Chondrocyte (in vitro differentiated cells): ENCODE measurements at regions not wholly inside any gene's neighbourhood (a gene's known extent, or its start where the extent isn't known, plus 50 kb on each side); places are given as distances from the start of the nearest gene placed in this dataset.

Experiments
- DNase-seq: peaks from one replicate; pipeline ENCODE4 v3.0.0; 2021; ENCODE audit warnings: mixed read lengths, low spot score
- H3K27ac Mint-ChIP-seq: one replicate; pipeline ENCODE4 v1.8.0; 2021; ENCODE audit warnings: mild to moderate bottlenecking, moderate library complexity, mixed read lengths; ENCODE audit not compliant: unreplicated experiment
- H3K27me3 Mint-ChIP-seq: 2 replicates; pipeline ENCODE4 v1.8.0; 2021; ENCODE audit warnings: low read depth, mixed read lengths
- H3K36me3 Mint-ChIP-seq: 2 replicates; pipeline ENCODE4 v1.8.0; 2021; ENCODE audit warnings: low read depth, mixed read lengths
- H3K4me1 Mint-ChIP-seq: 2 replicates; pipeline ENCODE4 v1.8.0; 2021; ENCODE audit warnings: low read depth, mild to moderate bottlenecking, mixed read lengths
- H3K4me3 Mint-ChIP-seq: one replicate; pipeline ENCODE4 v1.8.0; 2021; ENCODE audit warnings: mild to moderate bottlenecking, moderate library complexity, mixed read lengths; ENCODE audit not compliant: unreplicated experiment
- H3K9me3 Mint-ChIP-seq: 2 replicates; pipeline ENCODE4 v1.8.0; 2021; ENCODE audit warnings: low read depth, mixed read lengths
- TF ChIP-seq, protein P1 (sequence below): fragments of 200-600 bp; sonication (generic); IDR thresholded peaks from 2 replicates; pipeline ENCODE4 v1.5.0; 2021; ENCODE audit warnings: antibody characterized with exemption, mild to moderate bottlenecking, moderate library complexity

DNA sequence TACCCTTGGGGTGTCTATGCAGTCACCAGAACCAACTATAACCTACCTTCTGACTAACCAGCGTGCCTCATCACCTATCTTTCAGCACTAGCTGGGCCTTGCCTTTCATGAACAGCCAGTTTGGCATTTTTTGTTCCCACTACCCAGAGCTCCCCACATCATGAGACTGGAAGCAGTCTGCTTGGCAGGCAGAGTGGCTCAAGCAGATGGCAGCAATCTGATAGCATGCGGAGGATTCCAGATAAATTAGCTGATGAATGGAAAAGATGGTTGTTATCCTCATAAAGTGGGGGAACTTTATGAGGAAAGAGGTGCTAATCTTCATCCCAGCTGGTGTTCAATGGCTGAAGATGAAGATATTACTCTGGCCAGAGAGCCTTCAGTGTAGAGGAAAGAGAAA is 243.2 kb upstream of the EDA2R start:
- peaks cover 18% of the 10 kb centered on the region for H3K9me3 Mint-ChIP-seq
- H3K4me1 Mint-ChIP-seq: no peaks in the 10 kb centered on the region

DNA sequence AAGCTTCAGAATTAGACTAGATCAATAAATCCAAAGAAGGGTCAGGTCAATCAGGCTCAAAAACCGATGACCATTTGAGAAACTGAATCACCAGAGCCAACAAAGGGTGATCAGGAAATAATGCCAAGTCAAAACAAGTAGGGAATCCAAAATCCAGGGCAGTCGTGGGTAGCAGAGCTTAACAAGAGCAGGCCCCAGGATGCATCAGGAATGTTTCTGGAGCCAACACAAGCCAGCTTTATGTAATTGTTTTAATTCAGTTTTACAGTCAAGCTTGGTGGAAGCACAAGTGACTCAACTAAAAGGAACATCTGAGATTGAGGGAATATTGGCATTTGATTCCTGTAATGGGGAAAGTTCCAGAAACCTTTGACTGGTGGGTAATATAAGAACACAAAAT is 237.9 kb upstream of the EDA2R start:
- Mint-ChIP-seq H3K9me3 (peaks cover 10% of the 10 kb centered on the region), H3K27ac (no peak overlapping the region), H3K4me3 (no peak overlapping the region), H3K27me3 (no peaks in the 10 kb centered on the region), H3K36me3 (no peaks in the 10 kb centered on the region), H3K4me1 (no peaks in the 10 kb centered on the region)
- TF ChIP-seq, protein P1, sequence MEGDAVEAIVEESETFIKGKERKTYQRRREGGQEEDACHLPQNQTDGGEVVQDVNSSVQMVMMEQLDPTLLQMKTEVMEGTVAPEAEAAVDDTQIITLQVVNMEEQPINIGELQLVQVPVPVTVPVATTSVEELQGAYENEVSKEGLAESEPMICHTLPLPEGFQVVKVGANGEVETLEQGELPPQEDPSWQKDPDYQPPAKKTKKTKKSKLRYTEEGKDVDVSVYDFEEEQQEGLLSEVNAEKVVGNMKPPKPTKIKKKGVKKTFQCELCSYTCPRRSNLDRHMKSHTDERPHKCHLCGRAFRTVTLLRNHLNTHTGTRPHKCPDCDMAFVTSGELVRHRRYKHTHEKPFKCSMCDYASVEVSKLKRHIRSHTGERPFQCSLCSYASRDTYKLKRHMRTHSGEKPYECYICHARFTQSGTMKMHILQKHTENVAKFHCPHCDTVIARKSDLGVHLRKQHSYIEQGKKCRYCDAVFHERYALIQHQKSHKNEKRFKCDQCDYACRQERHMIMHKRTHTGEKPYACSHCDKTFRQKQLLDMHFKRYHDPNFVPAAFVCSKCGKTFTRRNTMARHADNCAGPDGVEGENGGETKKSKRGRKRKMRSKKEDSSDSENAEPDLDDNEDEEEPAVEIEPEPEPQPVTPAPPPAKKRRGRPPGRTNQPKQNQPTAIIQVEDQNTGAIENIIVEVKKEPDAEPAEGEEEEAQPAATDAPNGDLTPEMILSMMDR: no peak
- DNase-seq: no peak

More for the DNA sequence above, 243.2 kb upstream of the EDA2R start:
- H3K27ac Mint-ChIP-seq: no peak overlapping the region
- no peaks in the 10 kb centered on the region for H3K27me3 Mint-ChIP-seq
- DNase-seq: no peak
- TF ChIP-seq, protein P1: no peak
- H3K4me3 Mint-ChIP-seq: no peak overlapping the region
- H3K36me3 Mint-ChIP-seq: no peaks in the 10 kb centered on the region

DNA sequence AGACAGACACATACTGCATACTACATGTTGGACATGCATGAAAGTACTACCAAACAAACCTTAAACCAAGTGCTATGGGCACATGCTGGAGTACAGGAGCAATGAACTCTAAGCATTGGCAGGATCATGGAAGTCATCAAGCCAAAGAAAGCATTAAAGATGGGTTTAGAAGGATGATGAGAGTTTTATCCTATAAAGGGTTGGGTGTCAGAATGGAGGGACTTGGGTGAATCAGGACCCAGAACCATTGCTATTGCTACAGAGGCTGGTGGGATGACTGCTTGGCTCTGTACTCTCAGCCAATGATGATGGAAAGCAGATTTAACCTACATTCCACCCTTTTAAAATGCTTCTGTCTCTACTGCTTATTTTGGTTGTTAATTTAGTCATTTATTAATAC is 233.9 kb upstream of the EDA2R start:
- H3K4me1 Mint-ChIP-seq: no peaks in the 10 kb centered on the region
- H3K27ac Mint-ChIP-seq: no peak overlapping the region
- no peaks in the 10 kb centered on the region for H3K36me3 Mint-ChIP-seq

DNA sequence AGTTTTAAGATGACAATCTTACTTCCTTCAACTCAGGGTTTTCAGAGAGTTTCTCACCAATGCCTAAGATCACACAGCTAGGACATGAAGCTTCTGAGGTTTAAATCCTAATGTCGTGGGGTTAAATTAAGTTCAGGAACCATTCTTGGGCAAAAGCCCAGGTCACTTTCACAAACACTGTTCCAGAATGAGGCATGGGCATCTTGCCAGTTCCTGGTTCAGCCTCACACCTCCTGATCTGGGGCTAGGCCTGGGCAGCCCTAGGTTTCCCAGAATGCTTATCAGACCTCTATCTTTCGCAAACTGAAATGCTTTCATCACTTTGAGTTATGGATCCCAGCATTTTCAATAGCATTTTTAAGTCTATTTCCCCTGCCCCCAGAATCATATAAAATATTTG is 224.8 kb upstream of the EDA2R start:
- Mint-ChIP-seq H3K27me3 (no peaks in the 10 kb centered on the region), H3K36me3 (no peaks in the 10 kb centered on the region), H3K9me3 (peaks cover 27% of the 10 kb centered on the region), H3K4me3 (no peak overlapping the region), H3K27ac (no peak overlapping the region), H3K4me1 (no peaks in the 10 kb centered on the region)
- TF ChIP-seq, protein P1: no peak
- no peak for DNase-seq

More for the DNA sequence above, 233.9 kb upstream of the EDA2R start:
- H3K4me3 Mint-ChIP-seq: no peak overlapping the region
- peaks cover 13% of the 10 kb centered on the region for H3K9me3 Mint-ChIP-seq
- DNase-seq: no peak
- H3K27me3 Mint-ChIP-seq: no peaks in the 10 kb centered on the region
- TF ChIP-seq, protein P1: no peak

DNA sequence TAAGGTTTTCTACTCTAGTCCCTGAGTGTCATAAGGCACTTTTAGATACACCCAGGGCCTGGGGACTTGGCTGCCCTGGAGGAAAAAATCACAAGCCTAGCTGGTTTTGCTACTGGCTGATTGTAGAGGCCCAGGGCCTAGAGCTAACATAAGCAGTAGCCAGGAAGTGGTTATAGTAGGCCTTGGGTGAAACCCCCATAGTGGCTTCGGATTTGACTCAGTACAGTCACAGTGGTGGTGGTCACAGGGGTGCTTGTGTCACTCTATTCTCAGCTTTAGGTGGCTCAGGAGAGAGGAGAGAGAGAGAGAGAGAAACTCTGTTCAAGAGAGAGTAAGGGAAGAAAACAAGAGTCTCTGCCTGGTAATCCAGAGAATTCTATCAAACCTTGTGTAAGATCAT is 194.5 kb upstream of the EDA2R start:
- H3K27me3 Mint-ChIP-seq: no peaks in the 10 kb centered on the region
- H3K9me3 Mint-ChIP-seq: peaks cover 54% of the 10 kb centered on the region
- H3K27ac Mint-ChIP-seq: no peak overlapping the region
- TF ChIP-seq, protein P1: no peak
- H3K4me1 Mint-ChIP-seq: no peaks in the 10 kb centered on the region
- DNase-seq: no peak
- H3K4me3 Mint-ChIP-seq: no peak overlapping the region
- no peaks in the 10 kb centered on the region for H3K36me3 Mint-ChIP-seq
